ENCODE measurements at regions not wholly inside any gene's neighbourhood (a gene's known extent, or its start where the extent isn't known, plus 50 kb on each side); places are given as distances from the start of the nearest gene placed in this dataset.

GRCh38 chr3:159672728-159673688, 315.6 kb upstream of the IL12A start:
- intact Hi-C loops (cut with micrococcal nuclease; ENCODE audit: unreplicated experiment): no loop called here
- Mint-ChIP-seq H3K27ac (ENCODE audit: unreplicated experiment) (no peak overlapping the region), H3K9me3 (ENCODE audit: unreplicated experiment) (no peaks in the 10 kb centered on the region)

GRCh38 chr3:159674583-159674982, 314.1 kb upstream of the IL12A start:
- Mint-ChIP-seq H3K36me3 (ENCODE audit: insufficient read depth, unreplicated experiment) (no peaks in the 10 kb centered on the region), H3K4me1 (ENCODE audit: low read depth, unreplicated experiment) (peaks cover 36% of the 10 kb centered on the region), H3K27me3 (ENCODE audit: insufficient read depth, unreplicated experiment) (no peaks in the 10 kb centered on the region), H3K27ac (ENCODE audit: unreplicated experiment) (no peak overlapping the region), H3K9me3 (ENCODE audit: unreplicated experiment) (no peaks in the 10 kb centered on the region), H3K4me3 (ENCODE audit: unreplicated experiment) (no peak overlapping the region)
- Histone ChIP-seq H3K4me1 (peaks cover 56% of the 10 kb centered on the region), H3K36me3 (ENCODE audit: control insufficient read depth, insufficient read depth, low read length) (no peaks in the 10 kb centered on the region), H3K27me3 (replicated peaks; ENCODE audit: control insufficient read depth, insufficient read depth, low read length) (no peaks in the 10 kb centered on the region), H3K4me3 (ENCODE audit: low read depth, low read length) (no peak overlapping the region), H3K9me3 (no peaks in the 10 kb centered on the region)
- DNase-seq: no peak
- ChIA-PET POLR2A (no interaction called here), CTCF (no interaction called here)
- intact Hi-C loops (cut with micrococcal nuclease; ENCODE audit: unreplicated experiment): no loop called here
- TF ChIP-seq CTCF (IDR thresholded peaks at IDR 0.05; ENCODE audit: insufficient read depth in 1 of 2, low read depth in 1 of 2, low read length in 1 of 2, severe bottlenecking in 1 of 2, unreplicated experiment in 1 of 2): no peak
- BruUV-seq (replicated peaks): no TSS peak

More at GRCh38 chr3:159672728-159673688, 315.6 kb upstream of the IL12A start:
- Histone ChIP-seq H3K36me3 (ENCODE audit: control insufficient read depth, insufficient read depth, low read length) (no peaks in the 10 kb centered on the region), H3K27me3 (replicated peaks; ENCODE audit: control insufficient read depth, insufficient read depth, low read length) (no peaks in the 10 kb centered on the region), H3K4me3 (ENCODE audit: low read depth, low read length) (no peak overlapping the region), H3K4me1 (peaks cover 58% of the 10 kb centered on the region), H3K9me3 (no peaks in the 10 kb centered on the region)
- H3K27me3 Mint-ChIP-seq (ENCODE audit: insufficient read depth, unreplicated experiment): no peaks in the 10 kb centered on the region
- POLR2A ChIA-PET: interaction anchor here (0.6 kb wide), 1 partner anchor 38 kb away, joined by 3 read pairs; no protein-coding TSS in a partner anchor
- H3K36me3 Mint-ChIP-seq (ENCODE audit: insufficient read depth, unreplicated experiment): no peaks in the 10 kb centered on the region
- peak in 1 of 2 experiments; percentile 13 for TF ChIP-seq CTCF (IDR thresholded peaks at IDR 0.05; ENCODE audit: insufficient read depth in 1 of 2, low read depth in 1 of 2, low read length in 1 of 2, severe bottlenecking in 1 of 2, unreplicated experiment in 1 of 2)
- DNase-seq: no peak
- no TSS peak for BruUV-seq (replicated peaks)
- H3K4me1 Mint-ChIP-seq (ENCODE audit: low read depth, unreplicated experiment): peaks cover 36% of the 10 kb centered on the region
- H3K4me3 Mint-ChIP-seq (ENCODE audit: unreplicated experiment): no peak overlapping the region
- CTCF ChIA-PET: interaction anchor here (0.6 to 1.0 kb wide), 3 partner anchors 18 to 333 kb away, joined by 3 to 4 read pairs (median 3); no protein-coding TSS in a partner anchor

GRCh38 chr3:159675285-159675684, 313.4 kb upstream of the IL12A start:
- Histone ChIP-seq H3K27me3 (replicated peaks; ENCODE audit: control insufficient read depth, insufficient read depth, low read length) (no peaks in the 10 kb centered on the region), H3K4me1 (peaks cover 53% of the 10 kb centered on the region), H3K9me3 (no peaks in the 10 kb centered on the region), H3K4me3 (ENCODE audit: low read depth, low read length) (no peak overlapping the region), H3K36me3 (ENCODE audit: control insufficient read depth, insufficient read depth, low read length) (no peaks in the 10 kb centered on the region)
- ChIA-PET CTCF (no interaction called here), POLR2A (no interaction called here)
- intact Hi-C loops (cut with micrococcal nuclease; ENCODE audit: unreplicated experiment): no loop called here
- Mint-ChIP-seq H3K4me1 (ENCODE audit: low read depth, unreplicated experiment) (peaks cover 37% of the 10 kb centered on the region), H3K9me3 (ENCODE audit: unreplicated experiment) (no peaks in the 10 kb centered on the region), H3K4me3 (ENCODE audit: unreplicated experiment) (no peak overlapping the region), H3K36me3 (ENCODE audit: insufficient read depth, unreplicated experiment) (no peaks in the 10 kb centered on the region), H3K27ac (ENCODE audit: unreplicated experiment) (no peak overlapping the region), H3K27me3 (ENCODE audit: insufficient read depth, unreplicated experiment) (no peaks in the 10 kb centered on the region)
- DNase-seq: no peak
- no TSS peak for BruUV-seq (replicated peaks)
- no peak for TF ChIP-seq CTCF (IDR thresholded peaks at IDR 0.05; ENCODE audit: insufficient read depth in 1 of 2, low read depth in 1 of 2, low read length in 1 of 2, severe bottlenecking in 1 of 2, unreplicated experiment in 1 of 2)
